ENCODE measurements at regions not wholly inside any gene's neighbourhood (a gene's known extent, or its start where the extent isn't known, plus 50 kb on each side); places are given as distances from the start of the nearest gene placed in this dataset.
"Not testable (repeated sequence)": the region's sequence is repeated elsewhere in the genome, so short reads cannot be mapped to it uniquely, and the experiment has no call there.

DNA sequence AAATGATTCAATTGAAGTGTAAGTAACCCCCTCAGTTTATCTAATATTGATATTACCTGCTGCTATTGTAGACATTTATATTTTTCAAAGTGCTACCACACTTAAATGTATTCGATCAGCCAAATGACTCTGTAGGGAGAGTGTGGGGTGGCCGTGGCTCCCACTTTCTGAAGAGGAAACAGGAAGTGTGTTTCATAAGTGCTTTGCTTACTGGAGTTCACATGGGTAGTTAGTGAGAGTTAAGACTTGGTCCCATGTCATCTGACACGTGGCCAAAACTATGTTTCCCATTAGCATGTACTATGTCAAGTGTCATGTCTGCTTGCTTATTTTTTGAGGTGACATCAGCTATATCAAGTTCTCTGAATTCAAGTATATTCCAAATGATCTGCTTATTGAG is 308.1 kb upstream of the GATB start:
- no peak for DNase-seq
- no peak overlapping the region for H3K4me3 Mint-ChIP-seq
- peaks cover 0 to 2% of the 10 kb centered on the region in 2 donors for H3K4me1 Mint-ChIP-seq
- no peak overlapping the region for H3K27ac Mint-ChIP-seq
- no peaks in the 10 kb centered on the region for H3K27me3 Mint-ChIP-seq
- H3K36me3 Mint-ChIP-seq, result no peaks in the 10 kb centered on the region
- ATAC-seq (replicated peaks), result no peak
- H3K9me3 Mint-ChIP-seq, result no peaks in the 10 kb centered on the region

DNA sequence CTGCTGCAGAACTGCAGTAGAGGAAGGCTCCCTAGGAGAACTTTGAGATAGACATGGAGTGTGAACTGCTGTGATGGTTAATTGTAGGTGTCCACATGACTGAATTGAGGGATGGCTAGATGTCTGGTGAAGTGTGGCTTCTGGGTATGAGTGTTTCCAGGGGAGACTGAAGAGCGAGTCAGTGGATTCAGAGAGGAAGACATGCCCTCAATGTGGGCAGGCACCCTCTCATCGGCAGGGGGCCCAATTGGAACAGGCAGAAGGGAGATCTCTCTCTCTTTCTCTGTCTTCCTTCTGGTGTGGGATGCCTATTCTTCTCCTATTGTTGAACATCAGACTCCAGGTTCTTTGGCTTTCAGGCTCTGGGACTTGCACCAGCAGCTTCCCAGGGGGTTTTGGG is 304.7 kb upstream of the GATB start:
- Mint-ChIP-seq H3K9me3 (no peaks in the 10 kb centered on the region), H3K4me3 (no peak overlapping the region), H3K27ac (no peak overlapping the region), H3K36me3 (no peaks in the 10 kb centered on the region), H3K27me3 (no peaks in the 10 kb centered on the region), H3K4me1 (peaks cover 0 to 2% of the 10 kb centered on the region in 2 donors)
- DNase-seq (no peak), ATAC-seq (replicated peaks) (no peak)

DNA sequence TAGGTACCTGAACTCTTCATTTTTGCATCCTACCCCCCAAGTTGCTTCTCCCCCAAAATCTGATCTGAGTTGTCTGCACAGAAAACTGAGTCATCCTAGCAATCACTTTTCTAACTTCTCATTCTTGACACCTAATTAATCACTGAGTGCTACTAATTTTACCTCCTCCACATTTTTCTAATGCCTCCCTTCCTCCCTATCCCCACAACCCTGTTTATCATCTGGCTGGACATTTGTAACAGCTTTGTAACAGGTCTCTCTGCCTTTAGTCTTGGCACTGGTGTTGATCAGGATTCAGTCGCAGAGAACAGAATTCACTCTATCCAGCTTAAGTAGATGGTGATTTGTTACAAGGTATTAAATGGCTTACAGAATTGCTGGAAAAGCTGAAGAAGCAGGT is 303.9 kb upstream of the GATB start:
- H3K27ac Mint-ChIP-seq, result no peak overlapping the region
- DNase-seq (no peak), ATAC-seq (replicated peaks) (no peak)
- no peak overlapping the region for H3K4me3 Mint-ChIP-seq
- H3K4me1 Mint-ChIP-seq, result peaks cover 0 to 2% of the 10 kb centered on the region in 2 donors
- H3K9me3 Mint-ChIP-seq, result no peaks in the 10 kb centered on the region
- H3K27me3 Mint-ChIP-seq, result no peaks in the 10 kb centered on the region
- no peaks in the 10 kb centered on the region for H3K36me3 Mint-ChIP-seq

DNA sequence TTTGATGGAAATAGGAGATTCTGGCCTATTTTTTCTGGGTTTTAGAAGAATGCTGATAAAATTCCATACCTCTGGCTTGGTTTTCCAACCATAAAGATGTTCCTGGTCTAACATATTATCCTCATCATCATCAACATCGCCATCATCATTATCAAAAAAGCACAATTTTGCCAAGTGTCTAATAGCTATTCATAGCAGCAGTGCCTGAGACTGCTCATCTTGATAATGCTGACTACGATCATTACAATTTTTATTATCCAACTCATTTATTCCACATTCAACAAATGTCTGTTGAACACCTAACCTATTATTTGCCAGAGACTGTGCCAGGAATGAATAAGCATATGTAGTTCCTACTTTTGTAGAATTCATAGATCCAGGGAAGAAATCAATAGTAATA is 303.5 kb upstream of the GATB start:
- no peaks in the 10 kb centered on the region for H3K9me3 Mint-ChIP-seq
- ATAC-seq (replicated peaks), result no peak
- H3K4me3 Mint-ChIP-seq, result no peak overlapping the region
- no peaks in the 10 kb centered on the region for H3K27me3 Mint-ChIP-seq
- no peak for DNase-seq
- H3K27ac Mint-ChIP-seq, result no peak overlapping the region
- peaks cover 0 to 2% of the 10 kb centered on the region in 2 donors for H3K4me1 Mint-ChIP-seq
- no peaks in the 10 kb centered on the region for H3K36me3 Mint-ChIP-seq

DNA sequence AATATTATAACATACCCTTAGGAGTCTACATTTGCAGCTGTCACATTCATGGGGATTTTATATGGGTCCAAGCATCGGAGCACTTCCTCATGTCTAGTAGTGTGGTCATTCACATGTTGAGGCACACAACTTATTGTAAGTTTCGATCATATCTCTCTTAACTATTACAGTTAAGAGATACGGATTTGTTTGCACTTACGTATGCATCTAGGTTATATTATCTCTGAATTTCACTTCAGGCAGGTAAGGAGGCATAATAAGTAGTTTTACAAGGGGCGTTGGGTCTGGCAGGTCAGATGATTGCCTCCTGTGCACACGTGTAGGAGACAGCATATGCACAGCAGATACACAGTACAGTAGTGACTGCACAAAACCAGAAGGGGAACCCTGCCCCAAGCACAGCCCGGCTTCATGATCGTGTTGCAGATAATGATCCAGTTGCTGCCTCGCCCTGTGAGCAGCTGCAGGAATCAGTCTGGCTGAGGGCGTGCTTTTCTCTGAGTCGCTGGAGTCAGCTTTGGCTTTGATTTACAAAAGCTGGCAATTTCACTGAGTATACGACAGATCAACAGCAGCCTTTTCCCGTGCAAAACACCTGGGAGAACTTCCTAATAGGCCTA is 302.9 kb upstream of the GATB start:
- DNase-seq (no peak), ATAC-seq (replicated peaks) (no peak)
- H3K27ac Mint-ChIP-seq, result no peak overlapping the region
- H3K27me3 Mint-ChIP-seq, result no peaks in the 10 kb centered on the region
- H3K36me3 Mint-ChIP-seq, result no peaks in the 10 kb centered on the region
- H3K4me1 Mint-ChIP-seq, result peaks cover 0 to 2% of the 10 kb centered on the region in 2 donors
- H3K9me3 Mint-ChIP-seq, result no peaks in the 10 kb centered on the region
- no peak overlapping the region for H3K4me3 Mint-ChIP-seq

DNA sequence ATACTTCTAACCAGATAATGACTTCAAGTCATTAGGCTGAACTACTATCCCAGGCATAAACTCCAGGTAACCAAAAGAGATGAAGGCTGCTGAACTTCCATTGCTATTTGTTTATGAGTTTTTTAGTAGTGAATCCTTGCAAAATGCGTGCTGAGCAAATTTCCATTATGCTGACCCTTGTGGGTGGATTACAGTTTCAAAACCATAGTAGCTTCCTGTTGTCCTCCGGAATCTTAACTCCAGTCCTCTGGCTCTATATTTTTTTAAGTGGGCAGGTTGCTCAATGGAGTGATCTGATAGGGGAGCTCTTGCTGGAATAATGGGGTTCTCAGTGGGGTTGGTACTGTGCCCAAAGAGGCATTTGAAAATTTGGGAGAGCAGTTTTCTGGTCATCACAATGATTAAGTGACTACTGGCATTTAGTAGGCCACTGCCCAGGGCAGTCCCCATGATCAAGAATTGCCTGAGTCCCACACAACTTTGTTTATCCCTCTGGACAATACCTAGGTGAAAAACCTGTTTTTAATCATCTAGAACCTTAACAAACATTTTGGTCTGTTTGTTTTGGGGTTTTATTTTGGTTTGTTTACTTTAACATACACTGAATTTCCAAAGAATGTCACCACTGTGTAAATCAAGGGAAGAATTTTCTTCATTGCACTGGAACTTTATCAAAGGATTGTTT is 302.3 kb upstream of the GATB start:
- no peaks in the 10 kb centered on the region for H3K36me3 Mint-ChIP-seq
- DNase-seq, result no peak
- H3K9me3 Mint-ChIP-seq, result peaks cover 3 to 4% of the 10 kb centered on the region in 2 donors
- H3K4me1 Mint-ChIP-seq, result peaks cover 0 to 2% of the 10 kb centered on the region in 2 donors
- no peak overlapping the region for H3K27ac Mint-ChIP-seq
- H3K27me3 Mint-ChIP-seq, result no peaks in the 10 kb centered on the region
- no peak overlapping the region for H3K4me3 Mint-ChIP-seq
- no peak for ATAC-seq (replicated peaks)

DNA sequence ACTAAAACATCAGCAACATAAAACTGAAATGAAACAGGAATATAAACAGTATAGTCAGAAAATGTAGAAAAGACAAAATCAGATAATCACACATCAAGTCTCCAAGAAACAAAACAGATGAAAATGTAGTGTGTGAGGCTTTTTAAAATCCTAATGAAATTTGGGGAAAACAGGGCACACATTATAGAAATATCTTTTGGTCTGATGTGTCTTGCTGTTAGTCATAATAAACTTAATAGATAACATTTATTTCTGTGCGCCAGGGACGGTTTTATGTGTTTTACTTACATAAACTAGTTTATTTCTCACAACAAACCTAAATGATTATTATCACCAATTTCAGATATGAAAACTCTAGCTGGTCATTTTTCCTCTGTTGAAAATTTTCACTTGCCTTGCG is 293.9 kb upstream of the GATB start:
- Mint-ChIP-seq H3K4me3 (no peak overlapping the region), H3K4me1 (peaks cover 7 to 10% of the 10 kb centered on the region in 2 donors), H3K27me3 (peaks cover 0 to 5% of the 10 kb centered on the region in 2 donors), H3K36me3 (peaks cover 2 to 7% of the 10 kb centered on the region in 2 donors), H3K9me3 (peaks cover 11 to 19% of the 10 kb centered on the region in 2 donors), H3K27ac (no peak overlapping the region)
- DNase-seq (no peak), ATAC-seq (replicated peaks) (no peak)

DNA sequence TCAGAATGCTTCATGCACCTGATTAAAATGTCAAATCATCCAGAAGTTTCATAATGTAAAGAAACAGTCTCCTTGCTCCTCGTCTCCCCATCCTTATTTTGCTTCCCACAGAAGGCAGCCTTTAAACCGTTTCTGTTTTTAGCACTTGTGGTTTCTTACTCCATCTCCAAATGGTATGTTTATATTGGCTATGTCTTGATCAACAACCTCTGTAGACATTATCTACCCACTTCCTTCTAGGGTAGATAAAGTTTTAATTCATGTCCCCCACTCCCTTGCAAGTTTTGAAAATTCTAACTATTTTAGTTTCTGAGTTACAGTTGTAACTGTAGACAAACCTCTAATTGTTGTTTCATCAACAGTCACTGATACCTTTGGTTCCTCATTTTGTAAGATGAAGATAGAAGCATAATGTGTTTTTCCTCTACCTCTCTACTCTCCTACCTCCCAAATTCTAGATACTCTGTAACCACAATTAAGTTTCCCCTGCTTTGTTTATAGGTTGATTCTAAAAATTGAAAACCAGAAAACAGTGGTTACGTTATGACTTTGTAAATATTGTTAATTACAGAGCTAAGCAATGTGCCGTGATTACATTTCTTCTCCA is 291.7 kb upstream of the GATB start:
- Mint-ChIP-seq H3K4me1 (peaks cover 7 to 10% of the 10 kb centered on the region in 2 donors), H3K27ac (no peak overlapping the region), H3K27me3 (peaks cover 0 to 5% of the 10 kb centered on the region in 2 donors), H3K4me3 (no peak overlapping the region), H3K9me3 (peaks cover 9 to 10% of the 10 kb centered on the region in 2 donors), H3K36me3 (peaks cover 2 to 7% of the 10 kb centered on the region in 2 donors)
- ATAC-seq (replicated peaks) (peak in 1 of 2 donors; percentile 29), DNase-seq (no peak)

DNA sequence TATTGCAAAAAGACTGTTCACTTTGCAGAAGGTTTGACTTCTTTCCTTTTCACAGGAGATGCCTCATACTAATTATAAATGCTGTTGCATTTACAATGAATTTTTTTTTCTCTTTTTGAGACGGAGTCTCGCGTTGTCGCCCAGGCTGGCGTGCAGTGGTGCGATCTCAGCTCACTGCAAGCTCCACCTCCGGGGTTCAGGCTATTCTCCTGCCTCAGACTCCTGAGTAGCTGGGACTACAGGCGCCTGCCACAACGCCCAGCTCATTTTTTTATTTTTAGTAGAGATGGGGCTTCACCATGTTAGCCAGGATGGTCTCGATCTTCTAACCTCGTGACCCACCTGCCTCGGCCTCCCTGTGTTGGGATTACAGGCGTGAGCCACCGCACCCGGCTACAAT is 290.5 kb upstream of the GATB start:
- not testable (repeated sequence) for H3K4me1 Mint-ChIP-seq; ATAC-seq (replicated peaks); H3K36me3 Mint-ChIP-seq; H3K9me3 Mint-ChIP-seq; DNase-seq; H3K4me3 Mint-ChIP-seq; H3K27ac Mint-ChIP-seq; H3K27me3 Mint-ChIP-seq

DNA sequence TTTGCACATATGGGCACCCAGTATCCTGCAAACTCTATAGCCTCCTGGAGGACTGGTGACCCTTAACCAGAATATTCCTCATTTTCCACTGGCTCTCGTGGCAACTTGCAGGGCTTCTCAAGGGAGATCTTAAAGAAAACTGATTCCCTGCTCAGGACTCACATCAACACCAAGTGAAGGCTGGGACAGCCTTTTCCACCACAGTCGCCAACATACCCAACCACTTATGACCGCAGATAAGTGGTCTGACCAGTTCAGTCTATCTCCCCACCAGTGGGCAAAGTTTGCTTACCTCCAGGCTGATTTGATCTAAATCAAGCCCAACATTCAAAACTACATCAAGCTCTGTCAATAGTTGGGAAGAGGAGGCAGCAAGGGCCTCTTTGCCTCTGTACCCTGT is 289.3 kb upstream of the GATB start:
- no peak for ATAC-seq (replicated peaks)
- no peak for DNase-seq
- H3K4me3 Mint-ChIP-seq, result no peak overlapping the region
- H3K27ac Mint-ChIP-seq, result no peak overlapping the region
- H3K36me3 Mint-ChIP-seq, result no peaks in the 10 kb centered on the region
- H3K9me3 Mint-ChIP-seq, result peaks cover 0 to 2% of the 10 kb centered on the region in 2 donors
- H3K4me1 Mint-ChIP-seq, result peaks cover 15 to 21% of the 10 kb centered on the region in 2 donors
- H3K27me3 Mint-ChIP-seq, result peaks cover 5% of the 10 kb centered on the region in 2 donors

DNA sequence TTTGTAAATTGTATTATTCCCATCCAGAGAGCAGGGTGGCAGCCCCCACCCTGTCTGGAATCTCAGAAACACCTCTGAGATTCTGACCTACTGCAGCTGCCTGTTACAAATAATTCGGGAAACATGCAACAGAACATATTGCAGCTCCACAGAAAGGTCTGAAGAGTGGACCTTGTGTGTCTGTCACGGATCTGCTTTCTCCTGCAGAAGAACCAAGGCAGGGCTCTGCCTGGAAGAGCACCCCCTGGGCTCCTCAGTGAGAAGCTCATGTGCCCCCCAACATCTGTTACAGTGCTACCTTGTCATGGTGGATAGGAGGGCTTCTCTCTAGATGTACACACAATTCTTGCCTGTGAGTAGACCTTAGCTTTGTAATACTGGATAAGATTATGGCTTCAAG is 286.6 kb upstream of the GATB start:
- DNase-seq (no peak), ATAC-seq (replicated peaks) (no peak)
- peaks cover 6 to 7% of the 10 kb centered on the region in 2 donors for H3K9me3 Mint-ChIP-seq
- no peak overlapping the region for H3K4me3 Mint-ChIP-seq
- H3K36me3 Mint-ChIP-seq, result peaks cover 0 to 3% of the 10 kb centered on the region in 2 donors
- peaks cover 5 to 13% of the 10 kb centered on the region in 2 donors for H3K27me3 Mint-ChIP-seq
- no peak overlapping the region for H3K27ac Mint-ChIP-seq
- peaks cover 9 to 19% of the 10 kb centered on the region in 2 donors for H3K4me1 Mint-ChIP-seq

DNA sequence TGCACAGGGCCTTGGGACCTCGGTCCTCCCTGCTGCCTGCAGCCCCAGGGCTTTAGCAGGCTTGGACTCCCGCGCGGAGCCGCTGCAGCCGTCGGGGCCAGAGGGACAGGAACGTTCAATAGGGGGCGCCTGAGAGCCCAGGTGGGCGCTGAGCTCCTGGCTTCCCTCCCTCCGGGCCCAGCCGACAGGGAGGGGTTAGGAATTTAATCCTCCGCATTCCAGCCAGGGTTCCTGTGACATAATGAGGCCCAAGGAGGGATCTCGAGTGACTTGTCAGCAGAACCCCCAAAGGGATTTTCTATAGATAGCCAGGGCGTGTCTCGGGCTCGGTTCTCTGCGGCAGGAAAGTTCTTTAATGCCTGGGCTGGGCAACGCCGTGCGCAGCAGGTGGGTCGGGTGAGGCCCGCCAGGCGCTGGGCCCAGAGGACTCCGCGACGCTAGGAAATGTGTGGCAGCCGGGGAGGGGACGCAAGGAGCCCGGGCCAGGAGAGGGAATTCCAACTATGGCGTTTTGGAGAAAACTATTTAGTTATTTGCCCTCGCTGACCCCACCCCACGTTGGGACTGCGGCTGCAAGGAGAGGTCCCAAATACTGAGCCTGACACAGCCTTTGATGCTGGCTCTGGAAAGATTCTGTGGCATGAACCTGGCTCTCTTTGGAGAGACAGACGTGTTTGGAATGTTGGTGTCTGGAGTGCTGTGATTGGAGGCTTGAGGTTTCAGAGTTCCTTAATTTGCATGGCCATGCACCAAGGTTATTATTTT is 285.2 kb upstream of the GATB start:
- peaks cover 6 to 7% of the 10 kb centered on the region in 2 donors for H3K9me3 Mint-ChIP-seq
- no peak overlapping the region for H3K27ac Mint-ChIP-seq
- DNase-seq (peak; percentile 16), ATAC-seq (replicated peaks) (peak; percentile 77)
- H3K4me3 Mint-ChIP-seq, result peak overlapping the region; percentile 46 to 61
- peaks cover 0 to 3% of the 10 kb centered on the region in 2 donors for H3K36me3 Mint-ChIP-seq
- H3K27me3 Mint-ChIP-seq, result peaks cover 5 to 13% of the 10 kb centered on the region in 2 donors
- H3K4me1 Mint-ChIP-seq, result peaks cover 11 to 27% of the 10 kb centered on the region in 2 donors

DNA sequence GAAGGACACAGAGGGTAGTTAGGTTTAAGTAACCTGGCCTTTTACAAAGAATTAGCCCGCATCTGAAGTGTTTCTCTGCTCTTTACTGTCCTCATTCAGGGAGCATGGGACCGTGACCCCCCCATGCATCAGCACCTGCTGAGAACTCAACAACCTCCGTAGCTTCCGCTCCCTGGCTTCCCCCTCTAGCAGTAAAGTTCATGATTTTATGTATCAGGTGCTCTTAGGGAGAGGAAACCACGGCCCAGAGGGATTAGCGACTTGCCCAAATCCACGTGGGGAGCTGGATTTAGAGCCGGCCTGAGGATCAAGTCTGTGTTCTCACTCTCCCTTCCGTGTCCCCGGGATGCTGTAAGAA is 284.6 kb upstream of the GATB start:
- no peak overlapping the region for H3K27ac Mint-ChIP-seq
- H3K4me1 Mint-ChIP-seq, result peaks cover 11 to 28% of the 10 kb centered on the region in 2 donors
- ATAC-seq (replicated peaks) (peak; percentile 65 to 74), DNase-seq (peak; percentile 4)
- peaks cover 0 to 3% of the 10 kb centered on the region in 2 donors for H3K36me3 Mint-ChIP-seq
- H3K4me3 Mint-ChIP-seq, result peak overlapping the region; percentile 46 to 61
- peaks cover 5 to 8% of the 10 kb centered on the region in 2 donors for H3K27me3 Mint-ChIP-seq
- peaks cover 6 to 7% of the 10 kb centered on the region in 2 donors for H3K9me3 Mint-ChIP-seq

DNA sequence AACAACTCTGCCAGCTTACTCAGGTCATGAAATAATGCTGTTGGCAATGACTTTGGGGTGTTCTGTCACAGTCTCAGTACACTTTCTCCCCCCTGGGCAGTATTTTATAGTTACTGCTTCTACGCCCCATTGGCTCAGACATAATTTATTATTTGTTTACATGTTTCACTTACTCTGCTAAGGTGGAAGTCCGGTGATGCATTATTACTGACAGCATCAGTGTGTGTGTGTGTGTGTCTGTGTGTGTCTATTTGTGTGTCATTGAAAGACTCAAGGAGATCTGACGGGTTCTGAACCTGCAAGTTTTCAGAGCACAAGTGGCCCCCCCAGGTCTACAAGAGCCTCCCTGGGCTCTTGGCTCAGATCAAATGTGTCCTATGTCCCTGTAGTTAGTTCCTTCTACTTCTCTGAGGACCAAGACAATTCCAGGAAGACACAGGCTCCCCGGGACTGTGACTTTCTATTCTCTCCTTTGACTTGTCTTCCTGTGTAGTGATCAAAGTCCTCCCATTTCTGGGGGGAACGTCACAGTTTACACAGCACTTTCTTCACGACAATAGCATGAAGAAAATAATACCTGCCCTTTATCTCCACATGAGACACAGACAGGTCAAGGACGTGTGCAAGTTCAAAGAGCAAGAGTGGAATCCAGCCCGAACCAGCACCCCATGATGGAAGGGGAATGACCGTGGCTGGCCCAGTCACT is 283.7 kb upstream of the GATB start:
- no peak overlapping the region for H3K27ac Mint-ChIP-seq
- peaks cover 11 to 28% of the 10 kb centered on the region in 2 donors for H3K4me1 Mint-ChIP-seq
- peaks cover 5 to 8% of the 10 kb centered on the region in 2 donors for H3K27me3 Mint-ChIP-seq
- no peak for DNase-seq
- no peak for ATAC-seq (replicated peaks)
- peaks cover 0 to 3% of the 10 kb centered on the region in 2 donors for H3K36me3 Mint-ChIP-seq
- no peak overlapping the region for H3K4me3 Mint-ChIP-seq
- H3K9me3 Mint-ChIP-seq, result peaks cover 6 to 7% of the 10 kb centered on the region in 2 donors

Measured in stimulated activated naive B cell treated with anti-CD40 and anti-IgM and Interleukin-4, amounts not matched to agents 10 μg/mL and 1 μg/mL and 100 μg/mL, for 72 hours (primary cell).